ENCODE measurements at regions not wholly inside any gene's neighbourhood (a gene's known extent, or its start where the extent isn't known, plus 50 kb on each side); places are given as distances from the start of the nearest gene placed in this dataset.
A peak's percentile ranks its signal among the peaks of the same experiment; 100 is the strongest.

GRCh38 chr18:22613058-22613690 is 195.5 kb upstream of the CTAGE1 start:
- Histone ChIP-seq H4K20me1 (ENCODE audit: low read depth) (no peaks in the 10 kb centered on the region), H3K27ac (no peak overlapping the region), H3K9ac (no peak overlapping the region), H3K4me2 (no peak overlapping the region), H2AFZ (replicated peaks) (no peak overlapping the region), H3K9me3 (ENCODE audit: low read depth) (no peaks in the 10 kb centered on the region), H3K36me3 (no peaks in the 10 kb centered on the region), H3F3A (ENCODE audit: low read depth) (no peaks in the 10 kb centered on the region), H3K27me3 (no peaks in the 10 kb centered on the region), H3K4me3 (no peak overlapping the region), H3K79me2 (ENCODE audit: low read depth) (no peaks in the 10 kb centered on the region), H3K4me1 (peaks cover 4% of the 10 kb centered on the region)
- no peak overlapping the region for H3K4me3 Mint-ChIP-seq
- no peak for DNase-seq (ENCODE audit: low spot score)
- H3K9me3 Mint-ChIP-seq, result no peaks in the 10 kb centered on the region
- no peaks in the 10 kb centered on the region for H3K36me3 Mint-ChIP-seq
- peak overlapping the region; percentile 82 for H3K27ac Mint-ChIP-seq
- peaks cover 9% of the 10 kb centered on the region for H3K4me1 Mint-ChIP-seq
- H3K27me3 Mint-ChIP-seq (ENCODE audit: insufficient read depth, low read depth), result peaks cover 6% of the 10 kb centered on the region
- TF ChIP-seq EZH2 (IDR thresholded peaks at IDR 0.05) (no peak), EZH2phosphoT487 (IDR thresholded peaks at IDR 0.05) (no peak), CTCF (IDR thresholded peaks at IDR 0.05) (no peak)

- no peak for DNase-seq (ENCODE audit: low spot score)
- Histone ChIP-seq H3K9ac (no peak overlapping the region), H3F3A (ENCODE audit: low read depth) (no peaks in the 10 kb centered on the region), H3K4me3 (no peak overlapping the region), H2AFZ (replicated peaks) (no peak overlapping the region), H3K27me3 (no peaks in the 10 kb centered on the region), H3K36me3 (no peaks in the 10 kb centered on the region), H4K20me1 (ENCODE audit: low read depth) (no peaks in the 10 kb centered on the region), H3K79me2 (ENCODE audit: low read depth) (no peaks in the 10 kb centered on the region), H3K4me2 (no peak overlapping the region), H3K27ac (no peak overlapping the region), H3K4me1 (peaks cover 4% of the 10 kb centered on the region), H3K9me3 (ENCODE audit: low read depth) (no peaks in the 10 kb centered on the region)
- Mint-ChIP-seq H3K36me3 (no peaks in the 10 kb centered on the region), H3K27ac (no peak overlapping the region), H3K27me3 (ENCODE audit: insufficient read depth, low read depth) (peaks cover 6% of the 10 kb centered on the region), H3K9me3 (no peaks in the 10 kb centered on the region), H3K4me1 (peaks cover 8% of the 10 kb centered on the region), H3K4me3 (no peak overlapping the region)
- no peak for TF ChIP-seq EZH2 (IDR thresholded peaks at IDR 0.05)
- TF ChIP-seq CTCF (IDR thresholded peaks at IDR 0.05), result no peak
- TF ChIP-seq EZH2phosphoT487 (IDR thresholded peaks at IDR 0.05), result no peak
Observed at GRCh38 chr18:22613788-22614187, 196.1 kb upstream of the CTAGE1 start.

- Histone ChIP-seq H3K4me2 (no peak overlapping the region), H3F3A (ENCODE audit: low read depth) (no peaks in the 10 kb centered on the region), H3K27ac (no peak overlapping the region), H3K9me3 (ENCODE audit: low read depth) (no peaks in the 10 kb centered on the region), H3K4me1 (no peaks in the 10 kb centered on the region), H3K27me3 (no peaks in the 10 kb centered on the region), H3K36me3 (no peaks in the 10 kb centered on the region), H2AFZ (replicated peaks) (no peak overlapping the region), H3K79me2 (ENCODE audit: low read depth) (no peaks in the 10 kb centered on the region), H4K20me1 (ENCODE audit: low read depth) (no peaks in the 10 kb centered on the region), H3K4me3 (no peak overlapping the region), H3K9ac (no peak overlapping the region)
- no peak for DNase-seq (ENCODE audit: low spot score)
- no peak for TF ChIP-seq EZH2phosphoT487 (IDR thresholded peaks at IDR 0.05)
- no peak for TF ChIP-seq EZH2 (IDR thresholded peaks at IDR 0.05)
- no peak for TF ChIP-seq CTCF (IDR thresholded peaks at IDR 0.05)
- H3K27ac Mint-ChIP-seq, result no peak overlapping the region
- H3K27me3 Mint-ChIP-seq (ENCODE audit: insufficient read depth, low read depth), result no peaks in the 10 kb centered on the region
- no peak overlapping the region for H3K4me3 Mint-ChIP-seq
- peaks cover 1% of the 10 kb centered on the region for H3K9me3 Mint-ChIP-seq
- H3K4me1 Mint-ChIP-seq, result no peaks in the 10 kb centered on the region
- H3K36me3 Mint-ChIP-seq, result no peaks in the 10 kb centered on the region
Observed at GRCh38 chr18:22623513-22623912, 205.8 kb upstream of the CTAGE1 start.
